PC-9 (cell line): ENCODE measurements at regions not wholly inside any gene's neighbourhood (a gene's known extent, or its start where the extent isn't known, plus 50 kb on each side); places are given as distances from the start of the nearest gene placed in this dataset.

ENCODE experiments used
- CTCF ChIP-seq: fragments of 200-600 bp; sonication (generic); conservative IDR thresholded peaks from 2 replicates; pipeline ENCODE4 v1.6.1; 2017; ENCODE audit warnings: mixed run types, antibody characterized with exemption, mild to moderate bottlenecking, moderate library complexity
- EZH2 ChIP-seq: fragments of 200-600 bp; sonication (generic); IDR thresholded peaks from 2 replicates; pipeline ENCODE4 v1.8.0; 2017; ENCODE audit warnings: antibody characterized with exemption, low read depth

GRCh38 chr9:84597131-84597530, 72.4 kb upstream of the NTRK2 start:
- TF ChIP-seq CTCF = no peak
- TF ChIP-seq EZH2 = no peak
